HS-5 (cell line): ENCODE measurements at regions not wholly inside any gene's neighbourhood (a gene's known extent, or its start where the extent isn't known, plus 50 kb on each side); places are given as distances from the start of the nearest gene placed in this dataset.

ENCODE experiments used
- DNase-seq: peaks from one replicate; pipeline ENCODE4 v3.0.0-alpha.2; 2012; ENCODE audit warnings: low read depth

DNA sequence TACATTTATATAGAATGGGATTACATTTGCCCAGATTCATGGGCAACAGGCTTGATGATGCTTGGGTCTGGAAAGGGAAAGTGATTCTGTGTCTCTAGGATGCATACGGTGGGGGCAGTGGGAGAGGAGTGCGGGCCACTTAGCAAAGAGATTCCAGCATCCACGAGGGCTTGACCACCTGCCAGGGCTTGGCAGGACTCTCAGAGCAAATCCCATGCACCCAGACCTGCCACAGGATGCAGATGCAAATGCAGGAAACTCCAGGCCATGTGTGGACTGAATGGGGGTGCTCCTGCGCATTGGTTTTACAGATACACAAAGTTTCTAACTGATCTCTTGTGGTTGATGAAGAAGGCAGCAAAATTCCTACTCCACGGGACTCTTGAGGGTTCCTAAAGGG, 334.7 kb downstream of the CYRIA start:
- DNase-seq = no peak

DNA sequence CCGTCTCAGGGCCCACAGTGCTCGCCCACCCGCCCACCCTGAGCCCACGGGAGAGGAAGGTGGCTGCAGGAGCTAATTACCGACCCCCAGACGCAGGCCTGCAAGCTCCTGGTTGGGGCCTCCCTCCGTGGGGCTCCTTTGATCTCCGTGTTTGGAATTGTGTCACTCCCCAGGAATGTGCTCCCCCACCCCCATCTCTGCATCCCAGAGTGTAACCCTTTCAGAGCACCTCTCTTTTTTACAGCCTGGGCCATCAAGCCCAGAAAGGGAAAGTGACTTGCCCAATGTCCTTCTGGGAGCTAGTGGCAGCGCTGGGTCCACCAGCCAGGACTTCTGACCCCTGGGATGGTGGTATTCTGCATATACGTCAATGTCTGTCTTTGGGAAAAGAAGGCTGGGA, 335.1 kb downstream of the CYRIA start:
- DNase-seq = no peak

- no peak for DNase-seq
Measured at GRCh38 chr2:16330012-16330411, 335.6 kb downstream of the CYRIA start.

GRCh38 chr2:16329421-16329820, 336.2 kb downstream of the CYRIA start:
- DNase-seq = no peak

DNA sequence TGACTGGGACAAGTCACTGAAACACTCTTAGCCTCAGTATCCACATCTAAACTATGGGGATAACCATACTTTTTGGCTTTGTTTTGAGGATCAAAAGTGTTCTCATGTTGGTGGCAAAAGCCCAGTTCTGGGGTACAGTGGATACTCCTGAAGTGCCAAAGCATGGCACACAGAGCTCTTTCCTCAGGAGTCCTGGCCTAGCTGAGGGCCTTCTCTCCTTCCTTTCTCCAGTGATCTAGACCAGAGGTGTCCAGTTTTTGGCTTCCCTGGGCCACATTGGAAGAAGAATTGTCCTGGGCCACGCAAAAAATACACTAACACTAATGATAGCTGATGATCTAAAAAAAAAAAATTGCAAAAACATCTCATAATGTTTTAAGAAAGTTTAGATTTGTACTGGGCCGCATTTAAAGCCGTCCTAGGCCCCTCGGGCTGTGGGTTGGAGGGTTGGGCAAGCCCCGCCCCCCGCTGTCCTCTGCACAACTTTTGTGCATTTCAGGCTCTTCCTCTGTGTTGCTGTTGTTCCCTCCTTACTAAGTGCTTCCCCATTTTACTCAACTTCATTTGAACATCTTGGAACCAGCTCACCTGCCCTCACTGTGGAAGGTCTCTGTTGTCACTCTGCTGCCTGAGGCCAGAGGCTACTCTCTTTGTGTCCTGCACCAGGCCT, 337.0 kb downstream of the CYRIA start:
- DNase-seq = no peak

- DNase-seq = no peak
Measured at GRCh38 chr2:16327326-16327725, 338.3 kb downstream of the CYRIA start.

DNA sequence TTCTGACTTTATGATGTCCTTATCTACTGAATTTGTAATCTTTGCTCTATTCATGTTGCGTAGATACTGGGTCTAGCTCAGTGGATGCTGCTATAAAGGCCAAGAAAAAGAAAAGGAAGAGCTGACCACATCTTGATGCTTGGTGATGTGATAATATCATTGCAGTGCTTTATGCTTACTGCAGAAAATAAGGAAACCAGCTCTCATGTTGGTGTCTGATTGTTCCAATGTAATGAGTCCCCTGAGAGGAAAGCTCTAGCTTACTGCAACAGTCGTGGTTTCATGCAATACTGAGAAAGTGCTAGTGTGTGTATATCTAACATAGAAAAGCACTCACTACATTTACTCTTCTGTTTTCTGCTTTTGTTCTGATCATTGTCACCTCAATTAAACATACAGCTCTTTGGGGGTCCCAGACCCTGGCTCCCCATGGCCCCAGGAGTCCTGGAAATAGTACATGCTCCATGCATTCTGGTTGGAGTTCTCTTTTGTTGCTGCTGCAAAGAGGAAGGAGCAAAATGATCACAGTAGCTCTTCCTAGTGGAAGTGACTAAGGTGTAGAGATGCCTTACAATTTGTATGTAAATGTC, 338.8 kb downstream of the CYRIA start:
- no peak for DNase-seq

DNA sequence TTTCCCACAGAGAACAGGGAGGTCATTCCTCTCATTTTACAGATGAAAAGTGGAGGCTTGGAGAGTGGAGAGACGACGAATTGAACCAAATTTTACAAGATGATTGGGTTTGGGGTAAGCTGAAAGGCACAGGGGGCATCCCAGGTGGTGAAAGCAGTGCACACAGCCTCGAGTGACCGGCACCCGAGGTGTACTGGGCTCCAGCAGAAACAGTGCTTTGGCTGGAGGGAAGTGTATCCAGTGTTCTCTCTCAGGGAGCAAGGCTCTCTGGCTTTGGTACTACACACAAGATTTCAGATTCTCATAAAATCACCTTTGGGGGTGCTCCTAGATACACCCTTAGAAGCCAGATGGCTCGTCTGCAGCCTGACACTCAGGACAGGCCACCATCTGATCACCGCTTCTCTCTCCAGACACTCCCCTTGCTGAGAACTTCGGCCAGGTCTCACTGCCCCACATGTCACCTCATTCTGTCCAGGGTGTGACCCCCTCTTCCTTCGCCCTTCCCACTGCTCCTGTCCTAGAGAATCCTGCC, 339.6 kb downstream of the CYRIA start:
- DNase-seq = no peak

DNA sequence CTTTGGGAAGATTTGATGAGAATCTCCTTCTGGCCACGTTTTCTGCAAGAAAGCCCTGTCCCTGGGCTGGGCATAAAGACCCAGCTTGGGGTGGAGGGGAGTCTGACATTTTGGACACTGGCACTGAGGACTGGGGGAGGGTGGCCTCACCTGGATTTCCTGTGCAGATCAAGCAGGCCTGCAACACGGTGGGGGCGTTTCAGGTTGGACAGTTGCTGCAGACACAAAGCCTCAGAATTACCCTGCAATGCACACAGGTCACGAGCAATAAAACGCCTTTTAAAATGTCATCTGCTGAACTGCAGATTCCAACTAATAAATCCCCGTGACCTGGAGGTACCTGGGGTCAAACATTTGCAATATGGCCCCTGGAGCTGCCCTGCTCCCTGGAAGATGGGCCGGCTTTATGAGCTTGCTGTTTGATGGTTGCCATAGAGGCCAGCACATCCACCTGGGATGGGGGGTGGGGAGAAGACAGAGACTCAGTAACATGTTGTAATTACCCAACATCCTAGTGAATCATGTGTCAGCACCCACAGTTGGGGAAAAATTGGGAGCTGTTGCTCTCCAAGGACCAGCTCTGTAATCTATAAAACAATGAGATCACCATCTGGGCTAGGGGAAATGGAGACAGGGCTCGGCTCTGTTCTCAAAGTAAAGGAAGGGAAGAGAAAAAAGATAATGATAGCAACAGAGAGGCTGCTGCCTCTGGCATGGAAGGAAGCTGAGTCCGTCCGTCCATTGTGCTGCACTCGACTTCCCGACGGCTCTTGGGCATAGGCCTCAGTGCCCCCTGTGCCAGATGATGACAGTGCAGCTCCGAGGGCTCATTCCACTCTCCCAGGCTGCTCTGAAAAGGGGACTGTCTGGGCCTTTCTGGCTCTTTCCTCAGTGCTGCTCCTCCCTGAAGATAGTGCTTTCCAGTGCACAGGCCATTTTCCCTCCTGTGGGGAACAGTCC, 340.3 kb downstream of the CYRIA start:
- DNase-seq = no peak

GRCh38 chr2:16324544-16324937, 341.1 kb downstream of the CYRIA start:
- no peak for DNase-seq

- DNase-seq = no peak
Measured at GRCh38 chr2:16323551-16324543, 341.8 kb downstream of the CYRIA start.

DNA sequence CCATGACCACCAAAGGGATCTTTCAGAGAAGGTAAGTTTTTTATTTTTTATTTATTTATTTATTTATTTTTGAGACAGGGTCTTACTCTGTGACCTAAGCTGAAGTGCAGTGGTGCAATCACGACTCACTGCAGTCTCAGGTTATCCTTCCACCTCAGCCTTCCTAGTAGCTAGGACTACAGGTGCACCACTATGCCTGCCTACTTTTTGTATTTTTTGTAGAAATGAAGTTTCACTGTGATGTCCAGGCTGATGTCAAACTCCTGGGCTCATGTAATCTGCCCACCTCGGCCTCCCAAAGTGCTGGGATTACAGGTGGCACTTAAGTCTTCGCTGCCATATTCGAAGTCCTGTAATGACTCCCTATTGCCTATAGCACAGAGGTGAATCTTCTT, 342.5 kb downstream of the CYRIA start:
- DNase-seq = no peak

- DNase-seq = no peak
Measured at GRCh38 chr2:16322308-16323125, 343.1 kb downstream of the CYRIA start.

GRCh38 chr2:16321872-16322271, 343.8 kb downstream of the CYRIA start:
- no peak for DNase-seq

- no peak for DNase-seq
Measured at GRCh38 chr2:16321256-16321655, 344.4 kb downstream of the CYRIA start.

- DNase-seq = no peak
Measured at GRCh38 chr2:16320716-16321115, 344.9 kb downstream of the CYRIA start.

- no peak for DNase-seq
Measured at GRCh38 chr2:16319551-16320121, 346.0 kb downstream of the CYRIA start.

DNA sequence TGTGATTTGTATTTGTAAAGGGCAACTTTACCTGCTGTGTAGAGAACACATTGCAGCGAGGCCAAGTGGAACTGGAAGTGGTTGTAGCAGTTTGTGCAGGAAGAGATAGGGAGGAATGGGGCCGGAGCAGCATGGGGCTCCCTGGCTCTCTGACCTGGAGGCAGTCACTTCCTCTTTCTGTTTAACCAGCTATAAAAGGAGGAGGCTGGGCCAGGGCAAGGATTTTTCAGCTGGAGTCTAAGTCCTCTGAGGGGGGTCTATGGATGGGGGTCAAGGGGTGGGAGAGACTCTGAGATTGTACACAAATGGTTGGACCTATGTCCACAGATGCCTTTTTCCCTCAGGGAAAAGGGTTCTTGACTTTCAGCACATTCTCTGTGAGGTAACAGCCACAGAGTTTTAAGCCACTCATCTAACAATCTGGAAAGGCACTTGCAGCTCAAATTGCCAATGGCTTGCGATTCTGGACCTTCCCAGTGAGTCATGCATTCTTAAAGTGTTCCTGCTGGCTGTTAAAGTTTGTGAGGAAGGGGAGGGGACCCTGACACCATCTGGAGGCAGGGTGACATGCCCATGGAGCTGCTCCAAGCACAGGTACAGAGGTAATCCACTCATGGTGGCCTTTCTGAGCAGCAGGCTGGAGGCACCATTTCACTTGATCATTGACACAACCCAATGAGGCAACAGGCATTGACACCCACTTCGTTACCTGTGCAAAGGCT, 347.0 kb downstream of the CYRIA start:
- DNase-seq = no peak

GRCh38 chr2:16318051-16318450, 347.6 kb downstream of the CYRIA start:
- no peak for DNase-seq
